ENCODE measurements at regions not wholly inside any gene's neighbourhood (a gene's known extent, or its start where the extent isn't known, plus 50 kb on each side); places are given as distances from the start of the nearest gene placed in this dataset.
A peak's percentile ranks its signal among the peaks of the same experiment; 100 is the strongest.

- Histone ChIP-seq H3K27ac (ENCODE audit: low read depth in 1 of 2, low read length in 2 of 2) (no peak overlapping the region), H3K9me3 (ENCODE audit: control insufficient read depth in 4 of 4, low read length in 3 of 4) (no peaks in the 10 kb centered on the region), H3K4me3 (ENCODE audit: low read depth in 1 of 3, low read length in 3 of 3) (no peak overlapping the region), H3K4me1 (ENCODE audit: control insufficient read depth in 4 of 4, insufficient read depth in 4 of 4, low read length in 3 of 4) (no peaks in the 10 kb centered on the region), H3K27me3 (ENCODE audit: control insufficient read depth in 4 of 4, insufficient read depth in 4 of 4, low read length in 3 of 4) (peaks cover 0 to 3% (median 0%) of the 10 kb centered on the region in 4 donors), H3K9ac (ENCODE audit: low read depth in 1 of 2, low read length in 2 of 2) (no peak overlapping the region), H3K36me3 (ENCODE audit: control insufficient read depth in 4 of 4, insufficient read depth in 3 of 4, low read depth in 1 of 4, low read length in 3 of 4) (no peaks in the 10 kb centered on the region)
- WGBS, result 76% methylated on average over 2 of the region's 2 CpGs
- DNase-seq (ENCODE audit: low spot score), result no peak
- TF ChIP-seq ATF3 (IDR thresholded peaks at IDR 0.05) (no peak), HNF4G (IDR thresholded peaks at IDR 0.05) (no peak), GABPA (IDR thresholded peaks at IDR 0.05 in 1 of 2, conservative IDR thresholded peaks at IDR 0.05 in 1 of 2) (no peak), REST (IDR thresholded peaks at IDR 0.05) (no peak), JUND (IDR thresholded peaks at IDR 0.05) (no peak), FOXA1 (IDR thresholded peaks at IDR 0.05) (no peak), NR2F2 (IDR thresholded peaks at IDR 0.05) (no peak), RAD21 (IDR thresholded peaks at IDR 0.05) (no peak), CTCF (IDR thresholded peaks at IDR 0.05; ENCODE audit: low read depth, low read length, missing input control) (no peak), SP1 (IDR thresholded peaks at IDR 0.05) (no peak), RXRA (IDR thresholded peaks at IDR 0.05) (no peak), YY1 (IDR thresholded peaks at IDR 0.05) (no peak), FOXA2 (IDR thresholded peaks at IDR 0.05) (no peak)
These were observed 616.4 kb downstream of the MED13L start for GRCh38 chr12:115661112-115661511.

- DNase-seq (ENCODE audit: low spot score), result no peak
- TF ChIP-seq TAF1 (conservative IDR thresholded peaks at IDR 0.05) (no peak), FOXA1 (IDR thresholded peaks at IDR 0.05) (no peak), SP1 (IDR thresholded peaks at IDR 0.05) (no peak), NR2F2 (IDR thresholded peaks at IDR 0.05) (peak; percentile 36), EGR1 (IDR thresholded peaks at IDR 0.05; ENCODE audit: low read depth in 2 of 2) (no peak), REST (IDR thresholded peaks at IDR 0.05) (no peak), GABPA (IDR thresholded peaks at IDR 0.05 in 1 of 2, conservative IDR thresholded peaks at IDR 0.05 in 1 of 2) (no peak)
- H3K36me3 ChIP-seq (ENCODE audit: control insufficient read depth in 4 of 4, insufficient read depth in 3 of 4, low read depth in 1 of 4, low read length in 3 of 4), result no peaks in the 10 kb centered on the region
- WGBS, result 56% methylated on average over 10 of the region's 10 CpGs
- H3K9ac ChIP-seq (ENCODE audit: low read depth in 1 of 2, low read length in 2 of 2), result no peak overlapping the region
- no peak overlapping the region for H3K27ac ChIP-seq (ENCODE audit: low read depth in 1 of 2, low read length in 2 of 2)
- no peak overlapping the region for H3K4me3 ChIP-seq (ENCODE audit: low read depth in 1 of 3, low read length in 3 of 3)
- no peaks in the 10 kb centered on the region for H3K4me1 ChIP-seq (ENCODE audit: control insufficient read depth in 4 of 4, insufficient read depth in 4 of 4, low read length in 3 of 4)
- peaks cover 0 to 3% (median 0%) of the 10 kb centered on the region in 4 donors for H3K27me3 ChIP-seq (ENCODE audit: control insufficient read depth in 4 of 4, insufficient read depth in 4 of 4, low read length in 3 of 4)
- H3K9me3 ChIP-seq (ENCODE audit: control insufficient read depth in 4 of 4, low read length in 3 of 4), result no peaks in the 10 kb centered on the region
These were observed 617.2 kb downstream of the MED13L start for GRCh38 chr12:115660211-115660805.

All from liver (tissue), 8 donors.